ENCODE measurements at regions not wholly inside any gene's neighbourhood (a gene's known extent, or its start where the extent isn't known, plus 50 kb on each side); places are given as distances from the start of the nearest gene placed in this dataset.

- Histone ChIP-seq H4K20me1 (ENCODE audit: control insufficient read depth, insufficient read depth) (no peaks in the 10 kb centered on the region), H3K9ac (ENCODE audit: control insufficient read depth, insufficient read depth, low read length) (no peak overlapping the region), H3K79me2 (ENCODE audit: control insufficient read depth, insufficient read depth, low read length) (no peaks in the 10 kb centered on the region), H3K4me1 (ENCODE audit: control insufficient read depth, insufficient read depth, low read length) (no peaks in the 10 kb centered on the region), H3K36me3 (ENCODE audit: control insufficient read depth in 2 of 2, insufficient read depth in 2 of 2, low read length in 1 of 2) (no peaks in the 10 kb centered on the region), H3K4me3 (no peak overlapping the region), H3K9me3 (replicated peaks; ENCODE audit: control insufficient read depth, insufficient read depth, low read length) (no peaks in the 10 kb centered on the region), H3K4me2 (ENCODE audit: control insufficient read depth, insufficient read depth) (no peak overlapping the region), H3K27me3 (replicated peaks in 1 of 2; ENCODE audit: control insufficient read depth in 2 of 2, insufficient read depth in 2 of 2, low read length in 1 of 2) (no peaks in the 10 kb centered on the region), H2AFZ (ENCODE audit: control insufficient read depth, low read depth, low read length) (no peak overlapping the region), H3K27ac (ENCODE audit: control insufficient read depth, insufficient read depth) (no peak overlapping the region)
- WGBS (ENCODE audit: insufficient coverage, insufficient replicate concordance, low lambda C conversion rate, missing lambda C conversion rate), result 0% methylated on average over 1 of the region's 1 CpG
- TF ChIP-seq TBL1XR1 (IDR thresholded peaks at IDR 0.05; ENCODE audit: low read depth, low read length) (no peak), FOS (IDR thresholded peaks at IDR 0.05; ENCODE audit: borderline replicate concordance, extremely low read depth, insufficient read length) (no peak), PAX8 (IDR thresholded peaks at IDR 0.05) (no peak), ETV6 (conservative IDR thresholded peaks at IDR 0.05 in 1 of 2, IDR thresholded peaks at IDR 0.05 in 1 of 2; ENCODE audit: borderline replicate concordance in 1 of 2, low read depth in 1 of 2) (no peak), BHLHE40 (IDR thresholded peaks at IDR 0.05; ENCODE audit: borderline replicate concordance in 1 of 2, low read depth in 2 of 2, low read length in 1 of 2) (no peak), SREBF1 (IDR thresholded peaks at IDR 0.05; ENCODE audit: low read length) (no peak), TCF3 (IDR thresholded peaks at IDR 0.05; ENCODE audit: borderline replicate concordance, insufficient read depth, low read depth, low read length) (no peak), ZBED1 (IDR thresholded peaks at IDR 0.05; ENCODE audit: borderline replicate concordance) (no peak), YY1 (IDR thresholded peaks at IDR 0.05; ENCODE audit: low read depth, low read length) (no peak), NR2F1 (conservative IDR thresholded peaks at IDR 0.05) (no peak)
- CTCF ChIA-PET, result no interaction called here
- intact Hi-C loops (cut with micrococcal nuclease; ENCODE audit: unreplicated experiment), result no loop called here
- SMC1A ChIA-PET (ENCODE audit: uncharacterized antibody, unreplicated experiment), result no interaction called here
- no TSS peak for BruUV-seq (replicated peaks)
- ATAC-seq (no peak), DNase-seq (ENCODE audit: low read depth, low spot score) (no peak), FAIRE-seq (no peak)
- in situ Hi-C loops (cut with MboI), result no loop called here
- POLR2A ChIA-PET, result no interaction called here
- RAD21 ChIA-PET (ENCODE audit: unreplicated experiment), result no interaction called here
Observed at GRCh38 chr1:55519276-55519675, 304.1 kb upstream of the USP24 start.

- POLR2A ChIA-PET, result no interaction called here
- Histone ChIP-seq H3K79me2 (ENCODE audit: control insufficient read depth, insufficient read depth, low read length) (no peaks in the 10 kb centered on the region), H3K4me3 (no peak overlapping the region), H3K27ac (ENCODE audit: control insufficient read depth, insufficient read depth) (no peak overlapping the region), H4K20me1 (ENCODE audit: control insufficient read depth, insufficient read depth) (no peaks in the 10 kb centered on the region), H3K4me2 (ENCODE audit: control insufficient read depth, insufficient read depth) (no peak overlapping the region), H3K9ac (ENCODE audit: control insufficient read depth, insufficient read depth, low read length) (no peak overlapping the region), H3K4me1 (ENCODE audit: control insufficient read depth, insufficient read depth, low read length) (no peaks in the 10 kb centered on the region), H3K27me3 (replicated peaks in 1 of 2; ENCODE audit: control insufficient read depth in 2 of 2, insufficient read depth in 2 of 2, low read length in 1 of 2) (no peaks in the 10 kb centered on the region), H3K9me3 (replicated peaks; ENCODE audit: control insufficient read depth, insufficient read depth, low read length) (no peaks in the 10 kb centered on the region), H3K36me3 (ENCODE audit: control insufficient read depth in 2 of 2, insufficient read depth in 2 of 2, low read length in 1 of 2) (no peaks in the 10 kb centered on the region), H2AFZ (ENCODE audit: control insufficient read depth, low read depth, low read length) (no peak overlapping the region)
- RAD21 ChIA-PET (ENCODE audit: unreplicated experiment), result no interaction called here
- FAIRE-seq (no peak), ATAC-seq (no peak), DNase-seq (ENCODE audit: low read depth, low spot score) (no peak)
- no TSS peak for BruUV-seq (replicated peaks)
- TF ChIP-seq CREB1 (IDR thresholded peaks at IDR 0.05; ENCODE audit: low read depth) (no peak), NFIC (IDR thresholded peaks at IDR 0.05; ENCODE audit: low read depth, low read length) (no peak), SMARCA5 (IDR thresholded peaks at IDR 0.05) (no peak), MAX (IDR thresholded peaks at IDR 0.05; ENCODE audit: low read depth, low read length) (no peak), RB1 (IDR thresholded peaks at IDR 0.05; ENCODE audit: borderline replicate concordance) (no peak), SIN3A (IDR thresholded peaks at IDR 0.05; ENCODE audit: low read depth, low read length) (no peak), HDAC6 (IDR thresholded peaks at IDR 0.05; ENCODE audit: unreplicated experiment) (no peak), ATF2 (IDR thresholded peaks at IDR 0.05; ENCODE audit: low read length) (no peak), TCF3 (IDR thresholded peaks at IDR 0.05; ENCODE audit: borderline replicate concordance, insufficient read depth, low read depth, low read length) (no peak), TBL1XR1 (IDR thresholded peaks at IDR 0.05; ENCODE audit: low read depth, low read length) (no peak), TCF7 (IDR thresholded peaks at IDR 0.05; ENCODE audit: borderline replicate concordance) (no peak), SMC3 (IDR thresholded peaks at IDR 0.05; ENCODE audit: borderline replicate concordance, low read length) (no peak), CEBPB (IDR thresholded peaks at IDR 0.05; ENCODE audit: borderline replicate concordance in 1 of 2, low read depth in 2 of 2, low read length in 2 of 2) (no peak)
- in situ Hi-C loops (cut with MboI), result no loop called here
- intact Hi-C loops (cut with micrococcal nuclease; ENCODE audit: unreplicated experiment), result no loop called here
- SMC1A ChIA-PET (ENCODE audit: uncharacterized antibody, unreplicated experiment), result no interaction called here
- CTCF ChIA-PET, result no interaction called here
- WGBS (ENCODE audit: insufficient coverage, insufficient replicate concordance, low lambda C conversion rate, missing lambda C conversion rate), result 29% methylated on average over 5 of the region's 5 CpGs
Observed at GRCh38 chr1:55517036-55517435, 301.9 kb upstream of the USP24 start.
